WTC11 (cell line): ENCODE measurements at regions not wholly inside any gene's neighbourhood (a gene's known extent, or its start where the extent isn't known, plus 50 kb on each side); places are given as distances from the start of the nearest gene placed in this dataset.

ENCODE experiments used
- ATAC-seq: fragments of 200-7000 bp; cut with Tn5 transposase; 2 replicates; pipeline ENCODE4 v1.10.0; 2021; ENCODE audit warnings: mild to moderate bottlenecking, moderate library complexity
- CTCF ChIA-PET: fragments of 300-600 bp; sonication (Branson Sonifier 250); formaldehyde crosslinking; loops from one replicate; lab custom pipeline; 2021; ENCODE audit warnings: antibody characterized with exemption; lab: Charles Lee
- POLR2A ChIA-PET: fragments of 350-600 bp; sonication (Branson Sonifier 250); formaldehyde crosslinking; loops from one replicate; lab custom pipeline; 2021; ENCODE audit warnings: antibody characterized with exemption; lab: Charles Lee
- DNase-seq: peaks from one replicate; pipeline ENCODE4 v3.0.0; 2021; ENCODE audit warnings: low spot score
- H3K27ac Mint-ChIP-seq: 2 replicates; pipeline ENCODE4 v1.8.0; 2021; ENCODE audit warnings: mixed read lengths
- H3K27me3 Mint-ChIP-seq: 2 replicates; pipeline ENCODE4 v1.8.0; 2021; ENCODE audit warnings: low read depth, mild to moderate bottlenecking, moderate library complexity, mixed read lengths
- H3K36me3 Mint-ChIP-seq: 2 replicates; pipeline ENCODE4 v1.8.0; 2021; ENCODE audit warnings: mixed read lengths
- H3K4me1 Mint-ChIP-seq: 2 replicates; pipeline ENCODE4 v1.8.0; 2022; ENCODE audit warnings: mixed read lengths
- H3K4me3 Mint-ChIP-seq: 2 replicates; pipeline ENCODE4 v1.8.0; 2021; ENCODE audit warnings: mild to moderate bottlenecking, moderate library complexity, mixed read lengths
- H3K9me3 Mint-ChIP-seq: 2 replicates; pipeline ENCODE4 v1.8.0; 2021; ENCODE audit warnings: mixed read lengths
- ATF1 ChIP-seq: sonication (generic); formaldehyde crosslinking; IDR thresholded peaks from 2 replicates; pipeline ENCODE4 v1.8.1; 2023; ENCODE audit warnings: mild to moderate bottlenecking, moderate library complexity, missing genetic modification reagents
- ATF2 ChIP-seq: sonication (generic); formaldehyde crosslinking; IDR thresholded peaks from 2 replicates; pipeline ENCODE4 v1.8.1; 2022; ENCODE audit warnings: low read depth, missing genetic modification reagents, borderline replicate concordance
- CTCF ChIP-seq: fragments of 200-600 bp; IDR thresholded peaks from 2 replicates; pipeline ENCODE4 v1.8.0; 2022; ENCODE audit warnings: antibody characterized with exemption
- FOXJ3 ChIP-seq: sonication (generic); formaldehyde crosslinking; IDR thresholded peaks from 2 replicates; pipeline ENCODE4 v1.9.0; 2021; ENCODE audit warnings: missing genetic modification reagents, mild to moderate bottlenecking, borderline replicate concordance
- FOXP1 ChIP-seq: sonication (generic); formaldehyde crosslinking; IDR thresholded peaks from 2 replicates; pipeline ENCODE4 v1.8.0; 2022; ENCODE audit warnings: missing genetic modification reagents, mild to moderate bottlenecking, moderate library complexity, borderline replicate concordance
- GABPB1 ChIP-seq: sonication (generic); formaldehyde crosslinking; IDR thresholded peaks from 2 replicates; pipeline ENCODE4 v1.8.1; 2023; ENCODE audit warnings: mild to moderate bottlenecking, missing genetic modification reagents
- NR1H2 ChIP-seq: sonication (generic); formaldehyde crosslinking; IDR thresholded peaks from 2 replicates; pipeline ENCODE4 v1.9.0; 2021; ENCODE audit warnings: mild to moderate bottlenecking, moderate library complexity, missing genetic modification reagents
- NR3C1 ChIP-seq: sonication (generic); formaldehyde crosslinking; conservative IDR thresholded peaks from 2 replicates; pipeline ENCODE4 v1.8.1; 2023; ENCODE audit warnings: low read depth, mild to moderate bottlenecking, missing genetic modification reagents
- SOX15 ChIP-seq: fragments of 250-450 bp; sonication (Bioruptor Pico); IDR thresholded peaks from 2 replicates; pipeline ENCODE4 v1.9.0; 2021; ENCODE audit warnings: mild to moderate bottlenecking
- TP53 ChIP-seq: sonication (generic); formaldehyde crosslinking; IDR thresholded peaks from 2 replicates; pipeline ENCODE4 v1.8.1; 2023; ENCODE audit warnings: mild to moderate bottlenecking, missing genetic modification reagents
- ZNF138 ChIP-seq: sonication (generic); formaldehyde crosslinking; conservative IDR thresholded peaks from 2 replicates; pipeline ENCODE4 v1.8.1; 2022; ENCODE audit warnings: mild to moderate bottlenecking, moderate library complexity, missing genetic modification reagents
- ZNF232 ChIP-seq: sonication (generic); formaldehyde crosslinking; IDR thresholded peaks from 2 replicates; pipeline ENCODE4 v1.8.0; 2022; ENCODE audit warnings: mild to moderate bottlenecking, missing genetic modification reagents
- ZNF396 ChIP-seq: fragments of 250-450 bp; sonication (Bioruptor Pico); IDR thresholded peaks from 2 replicates; pipeline ENCODE4 v1.8.0; 2021; ENCODE audit warnings: mild to moderate bottlenecking, moderate library complexity, borderline replicate concordance
- ZNF671 ChIP-seq: fragments of 250-450 bp; sonication (Bioruptor Pico); IDR thresholded peaks from 2 replicates; pipeline ENCODE4 v1.8.0; 2021; ENCODE audit warnings: mild to moderate bottlenecking
- TF ChIP-seq, protein P1 (sequence below): fragments of 250-450 bp; sonication (Bioruptor Pico); IDR thresholded peaks from 2 replicates; pipeline ENCODE4 v1.9.0; 2021; ENCODE audit warnings: mild to moderate bottlenecking
- TF ChIP-seq, protein P2 (sequence below): fragments of 250-450 bp; sonication (Bioruptor Pico); IDR thresholded peaks from 2 replicates; pipeline ENCODE4 v1.8.0; 2021; ENCODE audit warnings: mild to moderate bottlenecking
- TF ChIP-seq, protein P3 (sequence below): sonication (generic); formaldehyde crosslinking; IDR thresholded peaks from 2 replicates; pipeline ENCODE4 v1.8.1; 2023; ENCODE audit warnings: mild to moderate bottlenecking, missing genetic modification reagents, moderate library complexity

- H3K4me3 Mint-ChIP-seq = no peak overlapping the region
- ChIA-PET POLR2A (no interaction called here), CTCF (no interaction called here)
- no peak for DNase-seq
- peaks cover 8% of the 10 kb centered on the region for H3K27me3 Mint-ChIP-seq
- ATAC-seq = no peak
- no peak for TF ChIP-seq ZNF138
- TF ChIP-seq, protein P1, sequence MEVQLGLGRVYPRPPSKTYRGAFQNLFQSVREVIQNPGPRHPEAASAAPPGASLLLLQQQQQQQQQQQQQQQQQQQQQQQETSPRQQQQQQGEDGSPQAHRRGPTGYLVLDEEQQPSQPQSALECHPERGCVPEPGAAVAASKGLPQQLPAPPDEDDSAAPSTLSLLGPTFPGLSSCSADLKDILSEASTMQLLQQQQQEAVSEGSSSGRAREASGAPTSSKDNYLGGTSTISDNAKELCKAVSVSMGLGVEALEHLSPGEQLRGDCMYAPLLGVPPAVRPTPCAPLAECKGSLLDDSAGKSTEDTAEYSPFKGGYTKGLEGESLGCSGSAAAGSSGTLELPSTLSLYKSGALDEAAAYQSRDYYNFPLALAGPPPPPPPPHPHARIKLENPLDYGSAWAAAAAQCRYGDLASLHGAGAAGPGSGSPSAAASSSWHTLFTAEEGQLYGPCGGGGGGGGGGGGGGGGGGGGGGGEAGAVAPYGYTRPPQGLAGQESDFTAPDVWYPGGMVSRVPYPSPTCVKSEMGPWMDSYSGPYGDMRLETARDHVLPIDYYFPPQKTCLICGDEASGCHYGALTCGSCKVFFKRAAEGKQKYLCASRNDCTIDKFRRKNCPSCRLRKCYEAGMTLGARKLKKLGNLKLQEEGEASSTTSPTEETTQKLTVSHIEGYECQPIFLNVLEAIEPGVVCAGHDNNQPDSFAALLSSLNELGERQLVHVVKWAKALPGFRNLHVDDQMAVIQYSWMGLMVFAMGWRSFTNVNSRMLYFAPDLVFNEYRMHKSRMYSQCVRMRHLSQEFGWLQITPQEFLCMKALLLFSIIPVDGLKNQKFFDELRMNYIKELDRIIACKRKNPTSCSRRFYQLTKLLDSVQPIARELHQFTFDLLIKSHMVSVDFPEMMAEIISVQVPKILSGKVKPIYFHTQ (CRISPR knock-in tag) = no peak
- no peak for TF ChIP-seq TP53 (CRISPR knock-in tag)
- TF ChIP-seq FOXJ3 (CRISPR knock-in tag) = no peak
- TF ChIP-seq, protein P2, sequence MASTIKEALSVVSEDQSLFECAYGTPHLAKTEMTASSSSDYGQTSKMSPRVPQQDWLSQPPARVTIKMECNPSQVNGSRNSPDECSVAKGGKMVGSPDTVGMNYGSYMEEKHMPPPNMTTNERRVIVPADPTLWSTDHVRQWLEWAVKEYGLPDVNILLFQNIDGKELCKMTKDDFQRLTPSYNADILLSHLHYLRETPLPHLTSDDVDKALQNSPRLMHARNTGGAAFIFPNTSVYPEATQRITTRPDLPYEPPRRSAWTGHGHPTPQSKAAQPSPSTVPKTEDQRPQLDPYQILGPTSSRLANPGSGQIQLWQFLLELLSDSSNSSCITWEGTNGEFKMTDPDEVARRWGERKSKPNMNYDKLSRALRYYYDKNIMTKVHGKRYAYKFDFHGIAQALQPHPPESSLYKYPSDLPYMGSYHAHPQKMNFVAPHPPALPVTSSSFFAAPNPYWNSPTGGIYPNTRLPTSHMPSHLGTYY = no peak
- H3K27ac Mint-ChIP-seq = no peak overlapping the region
- H3K9me3 Mint-ChIP-seq = no peaks in the 10 kb centered on the region
- H3K4me1 Mint-ChIP-seq = peaks cover 44% of the 10 kb centered on the region
- no peaks in the 10 kb centered on the region for H3K36me3 Mint-ChIP-seq
Observed at GRCh38 chr1:34653110-34653509, 101.7 kb upstream of the GJB5 start.

DNA sequence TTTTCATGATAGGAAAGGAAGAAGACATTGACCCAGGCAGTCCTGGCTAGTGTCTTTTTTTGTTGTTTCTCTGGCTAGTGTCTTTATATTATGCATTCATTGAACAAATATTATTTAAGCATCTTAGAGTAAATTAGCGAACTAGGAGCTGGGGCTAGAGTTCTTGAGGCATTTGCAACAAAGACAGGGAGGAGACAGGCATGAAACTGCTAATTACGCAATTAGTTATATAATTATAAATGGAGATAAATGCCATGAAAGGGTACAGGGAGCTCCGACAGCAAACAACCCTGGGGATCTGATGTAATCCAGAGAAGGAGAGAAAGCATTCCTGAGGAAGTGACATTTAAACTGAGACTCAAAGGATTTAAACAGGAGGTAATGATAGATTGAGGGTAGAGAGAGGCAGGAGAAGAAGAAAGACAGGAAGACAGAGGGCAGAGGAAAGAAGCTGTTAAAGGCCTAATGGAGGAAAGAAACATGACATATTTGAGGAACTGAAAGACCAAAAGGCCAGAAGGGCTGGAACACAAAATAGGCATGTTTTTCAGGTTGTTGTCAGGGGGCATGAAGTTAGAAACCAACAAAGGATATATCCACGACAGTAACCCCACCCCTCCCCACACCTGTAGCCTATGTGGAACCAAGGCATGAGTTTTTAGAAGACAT is 99.5 kb upstream of the GJB5 start:
- Mint-ChIP-seq H3K9me3 (no peaks in the 10 kb centered on the region), H3K4me1 (peaks cover 44% of the 10 kb centered on the region), H3K36me3 (no peaks in the 10 kb centered on the region), H3K27me3 (peaks cover 3% of the 10 kb centered on the region; the same call in 1 of the 2 replicates), H3K27ac (0 out of 2 replicates have a peak overlapping the region, but pooled peaks have one; percentile 34), H3K4me3 (no peak overlapping the region)
- TF ChIP-seq, protein P3, sequence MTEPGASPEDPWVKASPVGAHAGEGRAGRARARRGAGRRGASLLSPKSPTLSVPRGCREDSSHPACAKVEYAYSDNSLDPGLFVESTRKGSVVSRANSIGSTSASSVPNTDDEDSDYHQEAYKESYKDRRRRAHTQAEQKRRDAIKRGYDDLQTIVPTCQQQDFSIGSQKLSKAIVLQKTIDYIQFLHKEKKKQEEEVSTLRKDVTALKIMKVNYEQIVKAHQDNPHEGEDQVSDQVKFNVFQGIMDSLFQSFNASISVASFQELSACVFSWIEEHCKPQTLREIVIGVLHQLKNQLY = no peak
- TF ChIP-seq ZNF396 (CRISPR knock-in tag) (no peak), ATF2 (CRISPR knock-in tag) (no peak)
- CTCF ChIA-PET = interaction anchor here (0.9 to 1.9 kb wide), 3 partner anchors 9 to 87 kb away, joined by 3 to 10 read pairs (median 3); no protein-coding TSS in a partner anchor
- DNase-seq (no peak), ATAC-seq (no peak)
- POLR2A ChIA-PET = no interaction called here

DNA sequence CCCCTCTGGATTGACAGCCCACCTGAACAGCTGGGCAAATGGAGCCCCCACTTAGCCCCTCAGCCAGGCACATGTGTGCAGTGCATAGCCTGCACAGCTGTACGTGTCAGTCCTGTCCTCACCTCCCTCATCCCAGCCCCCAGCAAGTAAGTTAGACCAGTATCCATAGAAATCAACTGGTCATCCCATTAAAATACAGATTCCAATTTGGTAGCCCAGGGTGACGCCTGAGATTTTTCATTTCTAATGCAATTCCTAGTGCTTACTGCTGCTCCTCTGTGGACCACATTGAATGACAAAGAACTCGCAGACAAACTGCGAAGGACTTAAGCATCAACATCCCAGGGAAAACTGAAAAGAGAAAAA is 99.0 kb upstream of the GJB5 start:
- H3K4me1 Mint-ChIP-seq = peaks cover 44% of the 10 kb centered on the region
- H3K27me3 Mint-ChIP-seq = peaks cover 3% of the 10 kb centered on the region; the same call in 1 of the 2 replicates
- no peak for DNase-seq
- H3K36me3 Mint-ChIP-seq = no peaks in the 10 kb centered on the region
- ChIA-PET POLR2A (no interaction called here), CTCF (interaction anchor here (1.9 kb wide), 1 partner anchor 87 kb away, joined by 10 read pairs; no protein-coding TSS in a partner anchor)
- TF ChIP-seq SOX15 (CRISPR knock-in tag) (no peak), ZNF232 (CRISPR knock-in tag) (no peak), ZNF671 (no peak), ATF1 (CRISPR knock-in tag) (no peak), CTCF (no peak), NR3C1 (CRISPR knock-in tag) (no peak), ZNF396 (CRISPR knock-in tag) (no peak), NR1H2 (CRISPR knock-in tag) (no peak), GABPB1 (CRISPR knock-in tag) (no peak), FOXP1 (CRISPR knock-in tag) (no peak)
- no peak for ATAC-seq
- H3K4me3 Mint-ChIP-seq = no peak overlapping the region
- peak overlapping the region; percentile 3; the same call in 1 of the 2 replicates for H3K27ac Mint-ChIP-seq
- H3K9me3 Mint-ChIP-seq = no peaks in the 10 kb centered on the region
